ENCODE measurements at regions not wholly inside any gene's neighbourhood (a gene's known extent, or its start where the extent isn't known, plus 50 kb on each side); places are given as distances from the start of the nearest gene placed in this dataset.
"Not testable (repeated sequence)": the region's sequence is repeated elsewhere in the genome, so short reads cannot be mapped to it uniquely, and the experiment has no call there.

DNA sequence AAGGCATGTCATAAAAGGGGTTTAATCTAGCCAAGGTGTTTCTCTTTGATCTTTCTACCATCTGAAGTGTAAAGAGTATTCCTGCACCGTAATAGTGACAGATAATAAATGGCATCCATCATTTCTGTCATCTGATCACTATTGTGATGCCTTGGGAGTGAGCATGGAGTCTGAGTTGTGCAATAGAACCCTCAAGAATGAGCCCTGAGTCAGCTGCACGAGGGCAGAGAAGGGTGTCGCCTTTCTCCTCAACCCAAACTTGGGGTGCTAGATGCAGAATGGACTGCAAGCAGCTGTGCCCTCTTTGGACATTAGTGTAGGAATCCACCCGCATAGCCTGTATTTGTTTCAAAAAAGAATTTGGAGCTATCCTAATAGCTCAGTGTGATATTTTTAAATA is 115.2 kb downstream of the ZNF37A start:
- DNase-seq (ENCODE audit: low read depth): no peak
- TF ChIP-seq, protein P1, sequence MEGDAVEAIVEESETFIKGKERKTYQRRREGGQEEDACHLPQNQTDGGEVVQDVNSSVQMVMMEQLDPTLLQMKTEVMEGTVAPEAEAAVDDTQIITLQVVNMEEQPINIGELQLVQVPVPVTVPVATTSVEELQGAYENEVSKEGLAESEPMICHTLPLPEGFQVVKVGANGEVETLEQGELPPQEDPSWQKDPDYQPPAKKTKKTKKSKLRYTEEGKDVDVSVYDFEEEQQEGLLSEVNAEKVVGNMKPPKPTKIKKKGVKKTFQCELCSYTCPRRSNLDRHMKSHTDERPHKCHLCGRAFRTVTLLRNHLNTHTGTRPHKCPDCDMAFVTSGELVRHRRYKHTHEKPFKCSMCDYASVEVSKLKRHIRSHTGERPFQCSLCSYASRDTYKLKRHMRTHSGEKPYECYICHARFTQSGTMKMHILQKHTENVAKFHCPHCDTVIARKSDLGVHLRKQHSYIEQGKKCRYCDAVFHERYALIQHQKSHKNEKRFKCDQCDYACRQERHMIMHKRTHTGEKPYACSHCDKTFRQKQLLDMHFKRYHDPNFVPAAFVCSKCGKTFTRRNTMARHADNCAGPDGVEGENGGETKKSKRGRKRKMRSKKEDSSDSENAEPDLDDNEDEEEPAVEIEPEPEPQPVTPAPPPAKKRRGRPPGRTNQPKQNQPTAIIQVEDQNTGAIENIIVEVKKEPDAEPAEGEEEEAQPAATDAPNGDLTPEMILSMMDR (IDR thresholded peaks at IDR 0.05; ENCODE audit: low read depth, low read length, missing control alignments): no peak
- in situ Hi-C loops (cut with HindIII; ENCODE audit: low sequenced_read_pairs): no loop called here
- no peak overlapping the region for H3K4me3 ChIP-seq (ENCODE audit: low read depth, low read length)

GRCh38 chr10:38209748-38210147 is 115.6 kb downstream of the ZNF37A start:
- H3K4me3 ChIP-seq (ENCODE audit: low read depth, low read length); in situ Hi-C loops (cut with HindIII; ENCODE audit: low sequenced_read_pairs); DNase-seq (ENCODE audit: low read depth): not testable (repeated sequence)

GRCh38 chr10:38212460-38212859 is 118.3 kb downstream of the ZNF37A start:
- DNase-seq (ENCODE audit: low read depth): no peak
- no peak overlapping the region for H3K4me3 ChIP-seq (ENCODE audit: low read depth, low read length)
- TF ChIP-seq, protein P1 (IDR thresholded peaks at IDR 0.05; ENCODE audit: low read depth, low read length, missing control alignments): no peak
- in situ Hi-C loops (cut with HindIII; ENCODE audit: low sequenced_read_pairs): no loop called here

DNA sequence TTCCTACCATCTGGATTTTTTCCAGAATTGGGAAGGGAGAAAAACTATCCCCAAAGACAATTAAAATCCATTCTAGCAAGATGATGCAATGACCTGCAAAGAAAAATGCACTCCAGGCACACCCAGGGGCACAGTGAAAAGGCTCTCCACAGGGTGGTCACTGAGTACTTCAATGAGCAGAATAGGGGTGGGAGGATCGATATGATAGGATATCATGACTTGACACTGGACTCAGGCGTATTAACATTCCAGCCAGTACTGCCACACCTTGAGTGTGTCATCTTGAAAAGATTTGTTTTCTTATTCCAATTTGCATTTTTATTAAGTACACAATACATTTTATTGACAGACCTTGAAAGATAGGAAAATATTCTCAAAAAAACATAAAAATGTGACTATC is 132.2 kb downstream of the ZNF37A start:
- TF ChIP-seq, protein P1 (IDR thresholded peaks at IDR 0.05; ENCODE audit: low read depth, low read length, missing control alignments): no peak
- no peak overlapping the region for H3K4me3 ChIP-seq (ENCODE audit: low read depth, low read length)
- no peak for DNase-seq (ENCODE audit: low read depth)
- in situ Hi-C loops (cut with HindIII; ENCODE audit: low sequenced_read_pairs): no loop called here

DNA sequence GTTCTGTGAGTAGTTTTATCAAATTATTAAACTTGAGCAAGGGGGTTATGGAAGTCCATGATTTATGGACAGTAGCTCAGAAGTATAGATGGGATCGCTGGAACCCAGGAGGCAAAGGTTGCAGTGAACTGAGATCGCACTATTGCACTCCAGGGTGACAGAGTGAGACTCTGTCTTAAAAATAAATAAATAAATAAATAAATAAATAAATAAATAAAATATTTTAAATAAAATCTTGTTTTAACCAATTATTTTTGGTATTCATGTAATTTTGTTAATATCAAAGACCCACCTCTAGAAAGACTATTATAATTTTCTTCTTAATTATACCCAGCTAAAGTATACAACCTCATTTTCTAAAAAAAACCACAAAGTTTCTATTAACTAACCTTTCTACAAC is 134.3 kb downstream of the ZNF37A start:
- TF ChIP-seq, protein P1 (IDR thresholded peaks at IDR 0.05; ENCODE audit: low read depth, low read length, missing control alignments): no peak
- in situ Hi-C loops (cut with HindIII; ENCODE audit: low sequenced_read_pairs): no loop called here

GRCh38 chr10:38238479-38238878 is 144.3 kb downstream of the ZNF37A start:
- DNase-seq (ENCODE audit: low read depth); in situ Hi-C loops (cut with HindIII; ENCODE audit: low sequenced_read_pairs); H3K4me3 ChIP-seq (ENCODE audit: low read depth, low read length): not testable (repeated sequence)

More for the DNA sequence above, 134.3 kb downstream of the ZNF37A start:
- no peak for DNase-seq (ENCODE audit: low read depth)
- no peak overlapping the region for H3K4me3 ChIP-seq (ENCODE audit: low read depth, low read length)

DNA sequence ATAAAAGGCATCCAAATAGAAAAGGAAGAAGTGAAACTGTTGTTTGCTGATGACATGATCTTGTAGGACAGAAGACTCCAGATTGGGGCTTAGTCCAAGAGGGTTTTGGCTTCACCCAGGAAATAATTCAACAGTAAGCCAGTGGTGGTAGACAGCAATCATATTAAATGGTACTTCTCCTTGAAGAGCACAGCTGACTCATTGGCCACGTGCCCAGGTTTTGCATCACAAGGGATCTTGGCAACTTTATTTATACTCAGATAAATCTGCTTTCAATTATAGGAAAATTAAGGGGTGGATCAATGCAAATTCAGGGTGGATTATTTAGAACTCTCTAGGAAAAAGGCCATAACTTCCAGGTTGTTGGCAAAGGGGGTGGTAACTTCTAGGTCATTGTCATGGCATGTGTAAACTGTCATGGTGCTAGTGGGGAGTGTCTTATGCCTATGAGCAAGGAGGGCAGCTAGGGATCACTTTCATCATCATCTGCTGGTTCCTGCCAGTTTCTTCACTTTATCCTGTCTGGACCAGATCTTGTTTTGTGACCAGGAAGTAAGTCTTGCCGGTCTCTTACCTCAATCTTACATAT is 148.0 kb downstream of the ZNF37A start:
- H3K4me3 ChIP-seq (ENCODE audit: low read depth, low read length); in situ Hi-C loops (cut with HindIII; ENCODE audit: low sequenced_read_pairs); DNase-seq (ENCODE audit: low read depth): not testable (repeated sequence)

DNA sequence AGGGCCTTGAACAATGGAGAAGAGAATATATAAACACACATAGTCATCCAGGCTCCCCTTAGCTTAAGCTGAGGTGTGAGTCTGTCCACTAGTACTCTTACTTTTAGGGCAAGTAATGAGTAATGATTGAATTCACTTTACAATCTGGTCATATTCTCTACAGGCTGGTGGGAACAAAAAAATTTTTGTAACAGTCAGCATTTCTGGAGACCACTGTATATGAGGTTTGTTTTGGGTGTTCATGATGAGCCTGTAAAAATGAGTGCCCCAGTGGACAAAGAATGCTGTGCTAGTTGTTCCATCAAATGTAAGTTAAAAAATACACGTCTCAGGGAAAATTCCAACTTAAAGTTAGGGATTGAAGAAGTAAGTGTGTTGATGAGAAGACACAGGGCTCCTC is 154.0 kb downstream of the ZNF37A start:
- in situ Hi-C loops (cut with HindIII; ENCODE audit: low sequenced_read_pairs); H3K4me3 ChIP-seq (ENCODE audit: low read depth, low read length); DNase-seq (ENCODE audit: low read depth): not testable (repeated sequence)

GRCh38 chr10:38252551-38252950 is 158.4 kb downstream of the ZNF37A start:
- in situ Hi-C loops (cut with HindIII; ENCODE audit: low sequenced_read_pairs); H3K4me3 ChIP-seq (ENCODE audit: low read depth, low read length); DNase-seq (ENCODE audit: low read depth): not testable (repeated sequence)

DNA sequence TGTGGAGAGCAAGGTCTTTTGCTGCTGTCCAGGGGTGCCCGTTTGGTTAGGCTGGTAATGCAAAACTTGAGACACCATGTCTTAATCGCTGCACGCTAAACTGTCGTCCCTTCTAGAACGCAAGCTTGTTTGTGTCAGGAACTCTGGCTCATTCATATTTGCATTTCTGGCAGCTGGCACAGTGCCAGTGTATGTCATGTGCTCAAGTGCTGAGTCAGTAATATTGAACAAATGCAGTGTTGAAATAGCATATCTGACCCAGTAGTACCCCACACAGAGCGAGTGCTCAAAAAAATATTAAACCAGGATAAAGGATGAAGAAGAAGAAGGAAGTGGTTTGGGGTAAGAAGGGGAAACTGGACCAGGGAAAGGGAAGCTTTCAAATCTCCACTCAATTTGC is 173.4 kb downstream of the ZNF37A start:
- H3K4me3 ChIP-seq (ENCODE audit: low read depth, low read length); in situ Hi-C loops (cut with HindIII; ENCODE audit: low sequenced_read_pairs); DNase-seq (ENCODE audit: low read depth): not testable (repeated sequence)

- DNase-seq (ENCODE audit: low read depth); in situ Hi-C loops (cut with HindIII; ENCODE audit: low sequenced_read_pairs); H3K4me3 ChIP-seq (ENCODE audit: low read depth, low read length): not testable (repeated sequence)
These were observed 176.9 kb downstream of the ZNF37A start for GRCh38 chr10:38271031-38271430.

GRCh38 chr10:38274879-38275278 is 180.7 kb downstream of the ZNF37A start:
- in situ Hi-C loops (cut with HindIII; ENCODE audit: low sequenced_read_pairs); H3K4me3 ChIP-seq (ENCODE audit: low read depth, low read length); DNase-seq (ENCODE audit: low read depth): not testable (repeated sequence)

- in situ Hi-C loops (cut with HindIII; ENCODE audit: low sequenced_read_pairs); DNase-seq (ENCODE audit: low read depth): not testable (repeated sequence)
These were observed 198.4 kb downstream of the ZNF37A start for GRCh38 chr10:38292560-38292959.

GRCh38 chr10:38310111-38310510 is 216.0 kb downstream of the ZNF37A start:
- H3K4me3 ChIP-seq (ENCODE audit: low read depth, low read length); in situ Hi-C loops (cut with HindIII; ENCODE audit: low sequenced_read_pairs); DNase-seq (ENCODE audit: low read depth): not testable (repeated sequence)

More at GRCh38 chr10:38292560-38292959, 198.4 kb downstream of the ZNF37A start:
- H3K4me3 ChIP-seq (ENCODE audit: low read depth, low read length): not testable (repeated sequence)

All from astrocyte of the cerebellum (primary cell).